GM23338 (cell line): ENCODE measurements at regions not wholly inside any gene's neighbourhood (a gene's known extent, or its start where the extent isn't known, plus 50 kb on each side); places are given as distances from the start of the nearest gene placed in this dataset.

Experiments
- EZH2 ChIP-seq: fragments of 200-600 bp; sonication (generic); IDR thresholded peaks from one replicate; pipeline ENCODE4 v1.8.0; 2017; ENCODE audit warnings: antibody characterized with exemption, mild to moderate bottlenecking, low read depth; ENCODE audit not compliant: unreplicated experiment
- EZH2phosphoT487 ChIP-seq: fragments of 200-600 bp; sonication (generic); IDR thresholded peaks from one replicate; pipeline ENCODE4 v1.8.1; 2018; ENCODE audit warnings: antibody characterized with exemption; ENCODE audit not compliant: unreplicated experiment
- POLR2AphosphoS5 ChIP-seq: IDR thresholded peaks from 2 replicates; pipeline ENCODE4 v1.6.1; 2016; ENCODE audit warnings: antibody characterized with exemption, low read depth
- ZNF114 ChIP-seq: fragments of 250-450 bp; sonication (Bioruptor Pico); IDR thresholded peaks from 2 replicates; pipeline ENCODE4 v1.5.0; 2020; ENCODE audit warnings: mild to moderate bottlenecking, moderate library complexity
- ZNF462 ChIP-seq: fragments of 250-450 bp; sonication (Bioruptor Pico); IDR thresholded peaks from 2 replicates; pipeline ENCODE4 v1.5.0; 2020; ENCODE audit warnings: mild to moderate bottlenecking, moderate library complexity
- TF ChIP-seq, protein P1 (sequence below), 2 experiments: fragments of 200-600 bp in 1 of 2; sonication (generic) in 1 of 2; conservative IDR thresholded peaks; 2 replicates each; pipeline versions ENCODE4 v1.5.1 to v1.6.1; 2016 to 2017; ENCODE audit warnings: antibody characterized with exemption in 2 of 2, low read depth in 2 of 2, mild to moderate bottlenecking in 2 of 2, moderate library complexity in 1 of 2

- TF ChIP-seq, protein P1, sequence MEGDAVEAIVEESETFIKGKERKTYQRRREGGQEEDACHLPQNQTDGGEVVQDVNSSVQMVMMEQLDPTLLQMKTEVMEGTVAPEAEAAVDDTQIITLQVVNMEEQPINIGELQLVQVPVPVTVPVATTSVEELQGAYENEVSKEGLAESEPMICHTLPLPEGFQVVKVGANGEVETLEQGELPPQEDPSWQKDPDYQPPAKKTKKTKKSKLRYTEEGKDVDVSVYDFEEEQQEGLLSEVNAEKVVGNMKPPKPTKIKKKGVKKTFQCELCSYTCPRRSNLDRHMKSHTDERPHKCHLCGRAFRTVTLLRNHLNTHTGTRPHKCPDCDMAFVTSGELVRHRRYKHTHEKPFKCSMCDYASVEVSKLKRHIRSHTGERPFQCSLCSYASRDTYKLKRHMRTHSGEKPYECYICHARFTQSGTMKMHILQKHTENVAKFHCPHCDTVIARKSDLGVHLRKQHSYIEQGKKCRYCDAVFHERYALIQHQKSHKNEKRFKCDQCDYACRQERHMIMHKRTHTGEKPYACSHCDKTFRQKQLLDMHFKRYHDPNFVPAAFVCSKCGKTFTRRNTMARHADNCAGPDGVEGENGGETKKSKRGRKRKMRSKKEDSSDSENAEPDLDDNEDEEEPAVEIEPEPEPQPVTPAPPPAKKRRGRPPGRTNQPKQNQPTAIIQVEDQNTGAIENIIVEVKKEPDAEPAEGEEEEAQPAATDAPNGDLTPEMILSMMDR (conservative IDR thresholded peaks at IDR 0.05; ENCODE audit: low read depth in 2 of 2), result no peak
- TF ChIP-seq EZH2 (no peak), EZH2phosphoT487 (no peak), ZNF462 (CRISPR knock-in tag) (no peak), ZNF114 (no peak), POLR2AphosphoS5 (no peak)
These were observed 68.1 kb upstream of the LPP start for GRCh38 chr3:188085584-188086560.
